ENCODE measurements at regions not wholly inside any gene's neighbourhood (a gene's known extent, or its start where the extent isn't known, plus 50 kb on each side); places are given as distances from the start of the nearest gene placed in this dataset.
"Not testable (repeated sequence)": the region's sequence is repeated elsewhere in the genome, so short reads cannot be mapped to it uniquely, and the experiment has no call there.

DNA sequence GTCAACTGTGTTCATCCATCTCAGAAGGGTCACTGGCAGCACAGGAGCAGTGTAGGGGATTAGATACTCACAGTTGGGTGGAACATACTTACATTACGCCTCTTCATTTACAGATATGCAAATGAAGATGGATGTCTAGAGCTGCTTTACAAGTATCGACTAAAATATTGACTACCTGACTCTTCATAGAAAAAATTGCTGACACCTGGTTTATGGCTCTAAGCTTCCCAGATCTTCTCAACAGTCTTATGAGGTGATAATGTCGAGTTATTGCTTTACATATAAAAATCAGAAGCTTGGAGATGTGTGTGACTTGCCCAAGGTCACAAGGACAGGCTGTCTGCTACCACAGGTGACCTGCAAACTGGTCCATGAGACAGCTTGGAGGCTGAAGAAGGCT lies 677.2 kb downstream of the TYW1 start:
- DNase-seq (ENCODE audit: low read depth in 2 of 2): no peak

DNA sequence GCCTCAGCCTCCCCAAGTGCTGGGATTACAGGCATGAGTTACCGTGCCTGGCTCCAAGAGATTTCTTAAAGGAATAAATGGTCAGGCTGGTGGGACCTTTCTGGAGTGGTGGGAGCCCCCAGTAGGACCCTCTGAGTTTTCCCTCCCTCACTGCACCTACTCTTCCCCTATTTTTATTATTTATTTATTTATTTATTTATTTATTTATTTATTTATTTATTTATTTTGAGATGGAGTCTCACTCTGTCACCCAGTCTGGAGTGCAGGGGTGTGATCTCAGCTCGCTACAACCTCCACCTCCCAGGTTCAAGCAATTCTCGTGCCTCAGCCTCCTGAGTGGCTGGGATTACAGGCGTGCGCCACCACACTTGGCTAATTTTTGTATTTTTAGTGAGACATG lies 678.2 kb downstream of the TYW1 start:
- DNase-seq (ENCODE audit: low read depth in 2 of 2): not testable (repeated sequence)

DNA sequence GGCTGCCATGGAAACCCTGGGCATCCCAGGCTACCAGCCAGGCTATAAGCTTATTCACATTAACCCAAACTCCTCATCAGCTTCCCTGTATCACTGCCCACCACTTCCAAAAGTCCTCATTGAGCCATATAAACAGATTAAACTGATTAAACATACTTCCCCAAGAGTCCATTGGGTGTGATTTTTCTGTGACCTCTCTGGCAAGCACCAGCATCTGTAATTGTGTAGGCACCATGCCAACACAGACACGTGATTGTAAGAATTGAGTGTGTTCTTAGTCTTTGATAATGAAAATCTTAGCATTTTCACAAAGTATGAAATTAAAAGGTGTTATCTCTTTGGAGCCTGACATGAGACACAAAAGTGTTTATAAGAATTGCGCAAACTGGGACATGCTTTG lies 679.3 kb downstream of the TYW1 start:
- no peak for DNase-seq (ENCODE audit: low read depth in 2 of 2)

DNA sequence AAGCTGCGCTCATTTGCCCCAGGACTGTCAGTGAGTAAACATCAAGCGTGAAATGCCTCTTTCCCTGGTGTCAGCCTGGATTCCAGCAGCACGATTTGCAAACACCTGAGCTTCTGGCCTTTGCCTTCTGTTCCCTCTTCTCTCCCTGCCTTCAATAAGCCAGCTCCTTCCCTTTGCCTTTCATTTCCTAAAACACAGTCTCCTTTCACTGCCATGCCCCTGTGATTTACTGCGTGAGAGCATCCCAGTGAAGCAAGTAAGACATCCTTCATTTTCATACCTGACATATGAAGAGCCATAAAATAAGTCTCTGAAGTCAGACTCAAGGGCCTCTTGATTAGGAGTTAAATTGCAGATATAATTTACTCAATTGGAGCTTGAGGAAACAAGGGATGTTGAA lies 681.8 kb downstream of the TYW1 start:
- no peak for DNase-seq (ENCODE audit: low read depth in 2 of 2)

DNA sequence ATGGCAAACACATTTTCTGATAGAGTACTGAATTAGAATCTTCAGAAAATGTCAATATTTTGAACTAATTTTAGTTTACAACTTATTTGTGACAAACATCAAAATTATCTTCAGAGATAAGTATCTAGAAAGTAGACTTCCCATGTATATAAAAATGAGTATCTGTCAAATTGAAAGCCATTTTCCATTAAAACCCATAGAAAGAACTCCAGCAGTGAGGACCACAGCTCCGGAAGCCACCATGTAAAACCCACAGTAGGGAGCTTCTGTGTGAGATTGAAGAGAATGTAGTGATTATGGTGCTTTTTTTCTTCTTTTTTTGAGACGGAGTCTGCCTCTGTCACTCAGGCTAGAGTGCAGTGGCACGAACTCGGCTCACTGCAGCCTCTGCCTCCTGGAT lies 687.0 kb downstream of the TYW1 start:
- no peak for DNase-seq (ENCODE audit: low read depth in 2 of 2)

DNA sequence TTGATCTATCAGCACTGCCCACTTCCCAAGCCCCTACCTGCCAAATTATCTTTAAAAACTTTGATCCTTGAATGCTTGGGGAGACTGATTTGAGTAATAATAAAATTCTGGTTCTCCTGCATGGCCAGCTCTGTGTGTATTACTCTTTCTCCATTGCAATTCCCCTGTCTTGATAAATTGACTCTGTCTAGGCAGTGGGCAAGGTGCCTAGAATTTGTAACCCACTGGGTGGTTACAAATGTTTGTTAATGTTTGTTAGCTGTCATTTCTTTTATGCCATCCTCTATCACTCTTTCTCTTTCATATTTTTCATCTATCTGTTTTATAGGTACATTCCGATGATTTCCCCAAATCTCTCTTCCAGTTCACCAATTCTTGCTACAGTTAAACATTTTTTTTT lies 694.1 kb downstream of the TYW1 start:
- no peak for DNase-seq (ENCODE audit: low read depth in 2 of 2)

DNA sequence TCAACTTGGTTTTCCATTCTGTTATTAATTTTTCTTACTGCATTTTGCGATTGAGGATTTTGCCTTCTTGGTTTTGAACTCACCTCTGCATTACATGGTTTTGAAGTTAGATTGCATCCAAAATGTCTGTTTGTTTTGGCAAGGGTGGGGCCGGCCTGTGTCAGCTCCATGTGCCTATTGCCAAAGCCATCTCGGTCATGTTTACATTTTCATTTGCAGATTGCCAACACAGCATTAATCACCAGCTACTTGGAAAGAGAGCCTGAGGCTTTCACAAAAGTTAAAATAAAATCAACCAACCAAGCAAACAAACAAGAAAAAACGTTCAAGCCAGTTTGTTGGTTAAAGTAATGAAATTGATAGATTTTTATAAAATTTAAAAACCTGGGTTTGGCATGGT lies 695.8 kb downstream of the TYW1 start:
- no peak for DNase-seq (ENCODE audit: low read depth in 2 of 2)

DNA sequence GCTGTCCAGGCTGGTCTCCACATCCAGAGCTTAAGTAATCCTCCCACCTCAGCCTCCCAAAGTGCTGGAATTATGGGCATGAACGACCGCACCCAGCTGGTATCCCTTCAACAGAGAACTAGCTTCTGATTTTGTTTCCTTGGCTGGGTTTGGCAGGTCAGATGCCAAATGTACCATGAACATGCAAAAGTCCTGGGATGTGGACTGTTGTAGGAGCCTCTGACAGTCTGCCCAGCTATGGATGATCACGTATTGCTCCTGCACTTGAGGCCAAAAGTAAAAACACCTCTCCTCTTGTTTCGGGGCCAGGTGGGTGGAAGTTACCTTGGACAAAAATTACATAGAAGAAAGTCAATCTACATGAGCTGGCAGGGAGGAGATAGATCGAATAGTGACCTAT lies 699.5 kb downstream of the TYW1 start:
- DNase-seq (ENCODE audit: low read depth in 2 of 2): no peak

DNA sequence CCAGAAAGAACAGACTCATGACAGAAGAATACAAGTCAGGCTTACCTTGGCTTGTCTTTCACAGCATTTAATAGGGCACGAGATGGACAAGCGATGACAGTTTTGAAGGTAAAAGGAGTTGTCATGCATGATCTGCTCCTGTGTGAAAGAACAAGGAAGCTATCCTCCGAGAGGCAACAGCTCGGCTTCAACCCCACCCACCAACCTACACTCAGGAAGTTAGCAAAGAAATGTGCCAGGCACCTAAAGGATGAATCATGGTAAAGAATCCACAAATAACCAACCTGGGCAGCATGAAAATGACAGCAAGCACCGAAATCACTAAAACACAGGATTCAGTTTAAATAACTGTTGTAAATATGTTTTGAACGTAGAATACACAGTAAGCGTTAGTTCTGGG lies 700.2 kb downstream of the TYW1 start:
- no peak for DNase-seq (ENCODE audit: low read depth in 2 of 2)

DNA sequence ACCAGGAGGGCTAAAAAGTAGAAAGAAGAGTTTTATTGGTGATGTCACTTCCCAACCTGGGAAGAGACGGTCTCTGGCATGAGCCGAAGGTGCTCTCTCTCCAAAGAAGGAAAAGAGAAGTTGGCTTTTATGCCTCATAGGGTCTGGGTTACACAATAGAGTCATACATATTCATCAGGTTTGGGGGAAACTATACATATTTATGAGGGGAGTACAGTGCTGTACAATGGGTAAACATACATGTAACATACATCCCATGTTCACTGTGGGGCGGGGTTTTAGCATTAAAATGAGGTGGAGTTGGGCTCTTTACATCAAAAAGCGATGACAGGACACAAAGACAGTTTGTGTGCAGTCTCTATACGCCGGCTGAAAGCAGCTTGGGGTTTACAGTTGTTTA lies 701.7 kb downstream of the TYW1 start:
- no peak for DNase-seq (ENCODE audit: low read depth in 2 of 2)

DNA sequence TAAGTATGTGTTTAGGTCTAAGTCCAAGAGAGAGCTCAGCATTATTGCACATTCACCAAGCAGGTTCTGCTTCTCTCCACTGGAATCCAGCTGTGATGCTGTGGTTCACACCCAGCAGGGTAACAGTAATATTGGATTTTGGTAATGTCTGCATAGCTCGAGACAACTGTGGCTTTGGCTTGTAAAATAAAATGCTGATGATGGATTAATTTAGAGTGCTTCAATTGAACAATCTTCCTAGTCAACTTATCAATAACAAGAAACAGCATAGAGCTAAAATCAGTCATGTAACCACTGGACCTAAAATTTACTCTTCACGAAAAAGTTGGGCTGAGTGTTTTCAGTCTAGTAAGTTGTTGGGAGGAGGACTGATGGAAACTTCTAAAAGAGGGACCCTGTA lies 709.2 kb downstream of the TYW1 start:
- no peak for DNase-seq (ENCODE audit: low read depth in 2 of 2)

DNA sequence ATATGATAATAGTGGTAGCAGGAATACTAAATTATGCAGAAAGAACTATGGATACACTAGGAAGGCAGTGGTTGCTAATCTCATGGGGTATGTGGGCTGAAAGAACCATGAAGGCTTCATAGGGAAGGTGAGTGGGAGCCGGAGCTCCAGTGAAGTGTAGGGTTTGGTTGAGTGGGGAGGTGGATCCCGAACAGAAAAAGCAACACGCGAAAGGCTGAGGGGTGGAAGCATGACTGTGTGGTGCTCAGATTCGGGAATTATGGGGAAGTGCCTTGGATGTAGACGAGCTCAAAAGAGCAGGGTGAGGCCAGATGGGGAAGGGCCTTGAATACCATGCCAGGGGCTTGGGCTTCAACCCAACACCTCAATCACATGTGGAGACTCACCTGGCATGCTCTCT lies 715.1 kb downstream of the TYW1 start:
- DNase-seq (ENCODE audit: low read depth in 2 of 2): no peak

DNA sequence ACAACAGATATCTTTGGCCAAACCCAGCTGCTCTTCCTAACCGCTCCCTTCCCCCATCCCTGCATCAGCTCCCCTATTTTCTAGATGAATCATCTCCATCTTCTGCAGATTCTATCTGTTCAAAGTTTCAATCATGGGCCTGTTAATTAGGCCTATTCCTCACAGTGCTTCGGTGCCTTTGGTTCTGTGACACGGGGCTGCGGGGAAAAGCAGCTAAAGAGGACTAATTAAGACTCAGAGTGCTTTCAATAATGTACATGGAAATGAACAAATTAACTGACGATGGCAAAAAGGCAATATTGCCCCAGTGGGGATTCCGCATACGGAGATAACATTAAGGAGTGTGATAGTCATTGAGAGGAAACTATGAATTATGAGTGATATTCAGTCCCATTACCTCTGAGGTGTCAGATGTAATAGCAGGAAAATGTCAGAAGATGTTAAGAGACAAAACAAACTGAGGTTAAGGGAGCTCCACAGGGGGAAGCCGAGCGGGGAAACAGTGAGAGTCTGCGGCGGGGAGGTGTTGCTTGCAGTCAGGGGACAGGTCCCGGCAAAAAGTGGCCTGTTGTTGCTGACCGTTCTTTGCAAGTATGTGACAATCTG lies 716.9 kb downstream of the TYW1 start:
- no peak for DNase-seq (ENCODE audit: low read depth in 2 of 2)

DNA sequence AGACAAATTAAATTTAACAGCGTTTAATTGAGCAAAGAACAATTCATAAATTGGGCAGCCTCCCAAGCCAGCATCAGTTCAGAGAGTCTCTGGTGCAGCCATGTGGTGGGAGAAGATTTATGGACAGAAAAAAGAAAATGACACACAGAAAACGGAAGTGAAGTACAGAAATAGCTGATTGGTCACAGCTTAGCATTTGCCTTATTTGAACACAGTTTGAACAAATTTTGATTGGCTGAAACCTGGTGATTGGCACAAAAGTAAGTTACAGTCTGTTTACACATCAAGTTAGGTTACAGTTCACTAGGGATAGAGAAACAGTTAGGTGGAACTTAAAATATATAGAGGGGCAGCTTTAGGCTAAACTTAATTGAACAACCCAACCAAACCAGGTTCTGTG lies 720.1 kb downstream of the TYW1 start:
- no peak for DNase-seq (ENCODE audit: low read depth in 2 of 2)

DNA sequence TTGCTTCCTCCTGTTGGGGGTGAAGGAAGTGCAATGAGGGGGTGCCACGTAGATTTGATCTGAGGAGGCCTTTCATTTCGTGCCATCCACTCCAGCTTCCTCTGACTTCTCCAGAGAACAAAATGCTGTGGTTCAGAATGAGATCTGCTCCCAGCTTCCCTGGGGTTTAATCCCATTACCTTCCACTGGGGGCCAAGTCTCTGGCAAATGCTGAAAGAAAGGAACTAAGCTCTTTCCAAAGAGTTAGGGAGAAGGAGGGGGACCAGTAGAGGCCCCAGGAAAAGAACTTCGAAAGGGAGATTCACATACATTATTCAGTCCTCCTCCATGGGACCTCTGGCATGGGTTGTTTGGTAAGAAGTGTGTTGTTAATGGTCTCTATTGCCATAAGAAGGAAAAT lies 727.0 kb downstream of the TYW1 start:
- no peak for DNase-seq (ENCODE audit: low read depth in 2 of 2)

DNA sequence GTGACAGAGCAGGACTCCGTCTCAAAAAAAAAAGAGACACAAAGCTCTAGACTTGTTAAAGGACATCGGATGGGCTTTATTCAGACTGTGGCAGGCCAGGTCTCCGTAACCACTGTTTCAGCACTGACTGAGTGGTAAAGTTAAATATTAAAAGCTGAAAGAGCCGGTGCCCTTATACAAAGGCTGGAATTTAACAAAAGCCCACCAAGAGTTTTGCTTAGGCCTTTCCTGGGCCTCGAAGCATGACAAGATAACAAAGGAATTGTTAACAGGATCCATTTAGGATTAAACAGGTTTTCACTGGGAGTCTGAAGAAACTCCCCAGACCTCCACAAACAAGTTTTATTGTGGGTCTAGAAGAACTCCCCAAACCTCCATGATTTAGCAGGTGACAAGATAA lies 727.8 kb downstream of the TYW1 start:
- DNase-seq (ENCODE audit: low read depth in 2 of 2): no peak

DNA sequence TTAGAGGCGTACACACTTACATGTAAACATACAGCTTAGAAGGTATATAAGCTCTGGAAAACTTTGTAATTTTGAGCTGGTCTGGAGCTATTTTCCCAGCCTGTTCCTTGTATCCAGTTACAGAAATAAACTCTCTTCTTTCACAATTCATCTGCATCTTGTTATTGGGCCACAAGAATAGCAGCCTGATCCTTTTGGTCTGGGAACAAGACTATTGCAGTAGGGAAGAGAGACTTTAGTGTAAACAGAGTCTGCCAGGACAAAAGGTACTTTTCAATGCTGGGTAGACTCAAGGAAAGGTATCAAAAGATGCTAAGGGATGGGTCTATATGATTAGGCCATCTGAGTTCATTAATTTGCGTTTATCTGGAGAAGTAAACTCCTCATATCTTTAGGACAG lies 728.3 kb downstream of the TYW1 start:
- DNase-seq (ENCODE audit: low read depth in 2 of 2): no peak

DNA sequence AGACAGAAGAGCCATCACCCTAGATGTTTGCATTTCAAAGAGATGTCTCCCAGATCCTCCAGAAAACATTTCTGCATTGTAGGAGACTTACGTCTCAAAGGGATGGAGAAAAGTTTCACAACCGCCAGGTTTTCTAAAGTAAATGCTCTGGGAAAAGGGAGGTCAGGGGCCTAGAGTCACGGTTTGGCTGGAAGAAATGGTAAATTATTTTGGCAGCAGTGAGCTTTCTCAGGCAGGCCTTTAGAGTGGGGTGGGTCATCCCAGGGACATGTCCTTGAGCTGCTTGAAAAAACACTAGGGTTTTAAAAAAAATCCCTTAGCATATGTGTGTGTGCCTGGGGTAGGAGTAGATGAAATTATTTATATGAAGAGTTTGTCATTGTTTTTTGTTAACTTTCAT lies 728.8 kb downstream of the TYW1 start:
- no peak for DNase-seq (ENCODE audit: low read depth in 2 of 2)

DNA sequence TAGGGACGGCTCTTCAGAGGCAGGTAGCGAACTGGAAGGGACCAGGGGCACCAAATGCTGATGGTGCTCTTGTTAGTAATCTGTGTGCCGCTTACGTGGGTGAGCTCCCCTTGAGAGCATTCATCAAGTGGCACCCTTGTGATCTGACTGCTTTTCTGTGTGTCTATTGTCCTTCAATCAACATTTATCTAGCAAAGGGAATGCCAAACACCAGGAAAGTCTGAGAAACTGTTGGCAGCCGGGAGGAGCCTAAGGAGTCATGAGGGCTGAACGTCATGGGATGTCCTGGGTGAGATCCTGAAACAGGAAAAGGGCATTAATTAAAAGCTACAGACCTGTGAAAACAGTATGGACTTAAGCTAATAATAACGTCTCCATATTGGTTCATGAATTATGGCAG lies 733.1 kb downstream of the TYW1 start:
- no peak for DNase-seq (ENCODE audit: low read depth in 2 of 2)

DNA sequence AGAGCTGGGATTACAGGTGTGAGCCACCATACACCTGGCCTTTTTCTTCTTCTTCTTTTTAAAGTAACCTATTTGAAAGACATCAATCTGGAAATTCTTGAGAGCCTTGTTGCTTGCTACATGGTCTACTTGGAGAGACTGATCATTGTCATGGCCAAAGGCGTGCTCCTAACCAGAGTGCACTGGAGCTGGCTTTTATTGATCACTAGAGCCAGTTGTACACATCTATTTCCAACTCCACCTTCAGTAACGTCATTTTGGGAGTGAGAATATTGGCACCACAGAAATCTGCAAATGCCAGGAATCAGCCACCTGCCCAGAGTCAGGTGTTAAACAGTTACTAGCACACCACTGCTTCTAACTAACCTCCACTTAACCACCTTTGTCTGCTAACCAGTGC lies 735.1 kb downstream of the TYW1 start:
- DNase-seq (ENCODE audit: low read depth in 2 of 2): no peak

DNA sequence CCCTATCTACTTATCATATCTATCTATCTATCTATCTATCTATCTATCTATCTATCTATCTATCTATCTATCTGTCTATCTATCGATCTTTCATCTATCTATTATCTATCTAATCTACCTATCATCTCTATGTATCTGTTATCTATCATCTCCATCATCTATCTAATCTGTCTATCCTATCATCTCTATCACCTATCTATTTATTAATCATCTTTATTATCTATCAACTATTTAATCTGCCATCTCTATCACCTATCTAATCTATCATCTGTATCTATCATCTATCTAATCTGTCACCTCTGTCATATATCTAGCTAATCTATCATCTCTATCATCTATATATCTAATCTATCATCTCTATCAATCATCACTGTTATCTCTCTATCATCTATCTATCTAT lies 736.3 kb downstream of the TYW1 start:
- DNase-seq (ENCODE audit: low read depth in 2 of 2): no peak

DNA sequence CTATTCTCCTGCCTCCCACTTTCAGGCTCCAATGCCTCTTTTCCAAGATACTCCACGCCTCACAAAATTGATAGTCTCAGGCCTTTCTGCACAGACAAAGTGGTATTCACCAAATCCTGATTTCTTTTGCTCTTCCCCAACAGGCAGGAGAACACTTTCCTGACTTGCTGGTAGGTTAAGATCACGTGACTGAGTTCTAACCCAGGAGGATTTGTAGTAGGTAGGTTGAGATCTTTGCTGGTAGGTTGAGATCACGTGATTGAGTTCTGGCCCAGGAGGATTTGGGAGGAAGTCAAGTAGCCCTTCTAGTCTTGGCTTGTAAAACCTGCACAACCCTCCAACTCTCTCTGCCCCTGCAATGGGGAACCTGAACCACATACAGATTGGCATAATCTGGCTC lies 741.5 kb downstream of the TYW1 start:
- no peak for DNase-seq (ENCODE audit: low read depth in 2 of 2)

DNA sequence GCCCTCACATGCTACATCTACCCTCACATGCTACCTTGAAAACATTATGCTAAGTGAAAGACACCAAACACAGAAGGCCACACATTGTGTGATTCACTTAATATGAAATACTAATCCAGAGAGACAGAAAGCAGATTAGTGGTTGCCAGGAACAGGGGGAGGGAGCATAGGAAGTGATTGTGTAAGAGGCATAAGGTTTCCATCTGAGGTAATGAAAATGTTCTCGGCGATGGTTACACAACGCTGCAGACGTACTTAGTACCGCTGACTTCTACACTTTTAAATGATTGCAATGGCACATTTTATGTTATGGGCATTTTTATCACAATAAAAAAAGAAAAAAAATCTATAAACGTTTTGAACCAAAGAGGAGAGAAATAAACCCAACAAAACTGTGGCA lies 742.3 kb downstream of the TYW1 start:
- no peak for DNase-seq (ENCODE audit: low read depth in 2 of 2)

DNA sequence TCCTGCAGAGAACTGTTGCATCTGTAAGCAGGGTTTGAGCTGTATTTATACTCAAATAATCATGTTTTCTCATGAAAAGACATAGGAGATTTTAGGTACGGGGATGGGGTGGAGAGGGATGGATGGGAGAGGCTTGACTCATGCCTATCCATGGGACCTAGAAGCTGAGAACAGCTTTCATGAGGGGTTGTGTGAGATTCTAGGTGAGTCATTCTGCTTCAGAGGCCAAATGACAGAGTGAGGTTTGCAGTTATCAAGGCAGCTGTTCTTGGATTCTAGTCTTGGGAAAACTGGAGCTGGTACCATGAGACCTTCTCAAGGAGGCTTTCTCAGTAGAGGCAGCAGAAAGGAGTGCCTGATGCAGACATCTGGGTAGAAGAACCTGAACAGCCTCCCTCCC lies 746.9 kb downstream of the TYW1 start:
- no peak for DNase-seq (ENCODE audit: low read depth in 2 of 2)

DNA sequence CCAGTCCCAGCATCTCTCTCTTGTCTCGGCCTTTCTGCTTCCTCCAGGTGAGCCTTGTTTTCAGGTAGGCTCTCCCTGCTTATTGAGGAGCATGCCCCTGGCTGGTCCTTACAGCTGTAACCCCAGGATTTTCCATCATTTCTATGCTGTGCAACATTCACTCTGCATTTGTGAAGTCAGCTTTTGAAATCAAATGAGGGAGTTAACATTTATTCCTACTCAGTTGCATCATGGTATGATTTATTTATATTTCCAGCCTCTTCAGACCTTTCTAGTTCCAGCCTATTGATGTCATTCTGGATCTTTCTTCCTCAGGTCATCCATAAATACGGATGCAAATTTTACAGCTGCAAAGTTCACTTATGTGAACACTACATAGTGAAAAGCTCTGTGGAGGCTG lies 755.6 kb downstream of the TYW1 start:
- DNase-seq (ENCODE audit: low read depth in 2 of 2): no peak
